K562 (cell line): ENCODE measurements at regions not wholly inside any gene's neighbourhood (a gene's known extent, or its start where the extent isn't known, plus 50 kb on each side); places are given as distances from the start of the nearest gene placed in this dataset.
"Not testable (repeated sequence)": the region's sequence is repeated elsewhere in the genome, so short reads cannot be mapped to it uniquely, and the experiment has no call there.

Experiments used
- ATAC-seq: fragments of 200-7000 bp; cut with Tn5 transposase; 3 replicates; pipeline ENCODE4 v1.9.1; 2020; ENCODE audit warnings: moderate library complexity
- BruUV-seq: library from RNA; stranded (reverse); fragments of 400-500 nt; replicated peaks from 2 replicates; lab custom pipeline; 2021; lab: Mats Ljungman, UMichigan
- CTCF ChIA-PET: fragments of 300-600 bp; formaldehyde crosslinking; extraction: SDS; loops from one replicate; lab custom pipeline; 2021; ENCODE audit warnings: low intra/inter-chr PET ratio; lab: Yijun Ruan, JAX
- POLR2A ChIA-PET: fragments of 300-600, 350-650 bp; sonication (Branson Sonifier 250); formaldehyde crosslinking; extraction: SDS; loops from one replicate; lab custom pipeline; 2021; ENCODE audit warnings: antibody characterized with exemption, inconsistent platforms; lab: Yijun Ruan, JAX
- DNase-seq, 4 experiments: peaks; one replicate each; pipeline versions ENCODE4 v3.0.0 to v3.0.0-alpha.2; 2011 to 2018; ENCODE audit warnings: low spot score in 3 of 4, mixed read lengths in 3 of 4; ENCODE audit errors: extremely low read depth in 1 of 4
- FAIRE-seq: peaks from 2 replicates; lab custom pipeline; 2011; peaks lifted over from hg19 to GRCh38; lab: Jason Lieb, UNC
- H2AFZ ChIP-seq: 2 replicates; pipeline ENCODE4 v1.6.0; 2011; ENCODE audit warnings: low read depth, low read length, control low read depth, inconsistent platforms
- H3K27ac ChIP-seq: fragments of 200-600 bp; 3 replicates; pipeline ENCODE4 v1.8.0; 2011; ENCODE audit warnings: low read depth, mild to moderate bottlenecking, control low read depth, inconsistent platforms, low read length, moderate library complexity, mixed read lengths; ENCODE audit errors: extremely low read depth
- H3K27me3 ChIP-seq, 2 experiments: fragments of 300-600 bp in 1 of 2; 2 replicates in 1 of 2; 3 replicates in 1 of 2; pipeline versions ENCODE4 v1.6.0 to v1.8.0; 2011; ENCODE audit warnings: inconsistent platforms in 2 of 2, low read length in 2 of 2, mild to moderate bottlenecking in 1 of 2, mixed read lengths in 1 of 2, moderate library complexity in 1 of 2; ENCODE audit not compliant: control insufficient read depth in 2 of 2, insufficient read depth in 2 of 2
- H3K36me3 ChIP-seq: fragments of 300-600 bp; 3 replicates; pipeline ENCODE4 v1.8.0; 2011; ENCODE audit warnings: mild to moderate bottlenecking, low read length, inconsistent platforms; ENCODE audit not compliant: control insufficient read depth, insufficient read depth
- H3K4me1 ChIP-seq, 2 experiments: fragments of 200-600 bp in 1 of 2; replicated peaks in 1 of 2; 2 replicates in 1 of 2; 3 replicates in 1 of 2; pipeline versions ENCODE4 v1.5.1 to v1.8.0; 2011; ENCODE audit warnings: inconsistent platforms in 2 of 2, low read length in 2 of 2, mild to moderate bottlenecking in 1 of 2, mixed read lengths in 1 of 2, moderate library complexity in 1 of 2; ENCODE audit not compliant: control insufficient read depth in 2 of 2, insufficient read depth in 2 of 2
- H3K4me2 ChIP-seq: 2 replicates; pipeline ENCODE4 v1.6.1; 2011; ENCODE audit warnings: low read length, control low read depth, inconsistent platforms, mixed read lengths; ENCODE audit not compliant: insufficient read depth
- H3K4me3 ChIP-seq: fragments of 200-600 bp; sonication (generic), shearing (Covaris generic); 2 replicates; pipeline ENCODE4 v1.5.1; 2016; ENCODE audit warnings: control low read depth, inconsistent platforms
- H3K79me2 ChIP-seq: fragments of 200-600 bp; 3 replicates; pipeline ENCODE4 v1.8.0; 2011; ENCODE audit warnings: low read length, inconsistent platforms; ENCODE audit not compliant: control insufficient read depth, insufficient read depth
- H3K9ac ChIP-seq, 2 experiments: 2 replicates each; pipeline versions ENCODE4 v1.6.0 to v1.6.1; 2011; ENCODE audit warnings: low read depth in 2 of 2, low read length in 2 of 2, control low read depth in 1 of 2, inconsistent platforms in 1 of 2, mild to moderate bottlenecking in 1 of 2, mixed read lengths in 1 of 2; ENCODE audit not compliant: insufficient read depth in 1 of 2
- H3K9me1 ChIP-seq: one replicate; pipeline ENCODE4 v1.6.0; 2011; ENCODE audit warnings: inconsistent platforms, mild to moderate bottlenecking, low read length, moderate library complexity; ENCODE audit not compliant: control insufficient read depth, insufficient read depth
- H3K9me3 ChIP-seq: replicated peaks from 2 replicates; pipeline ENCODE4 v1.5.1; 2011; ENCODE audit warnings: low read depth, low read length, inconsistent platforms; ENCODE audit not compliant: control insufficient read depth, insufficient read depth
- H4K20me1 ChIP-seq: replicated peaks from 2 replicates; pipeline ENCODE4 v1.6.1; 2011; ENCODE audit warnings: low read length, inconsistent platforms, mixed read lengths; ENCODE audit not compliant: control insufficient read depth, insufficient read depth
- WGBS: fragments of 100-300 bp; shearing (Covaris generic); methylation state at CpG from one replicate; pipeline ENCODE4 v1.1.6; 2016; ENCODE audit warnings: low coverage, mixed read lengths; ENCODE audit not compliant: insufficient coverage; ENCODE audit errors: missing lambda C conversion rate; 5-methylcytosine and 5-hydroxymethylcytosine counted together
- in situ Hi-C: fragments of 300-500 bp; cut with MboI; formaldehyde crosslinking; loops from 4 replicates; pipeline ENCODE4 v1.15.0; 2018; ENCODE audit warnings: inconsistent platforms, mixed read lengths
- intact Hi-C: fragments of 100-400 bp; cut with micrococcal nuclease; formaldehyde crosslinking; loops from 2 replicates; pipeline ENCODE4 v1.14.2; 2022

DNA sequence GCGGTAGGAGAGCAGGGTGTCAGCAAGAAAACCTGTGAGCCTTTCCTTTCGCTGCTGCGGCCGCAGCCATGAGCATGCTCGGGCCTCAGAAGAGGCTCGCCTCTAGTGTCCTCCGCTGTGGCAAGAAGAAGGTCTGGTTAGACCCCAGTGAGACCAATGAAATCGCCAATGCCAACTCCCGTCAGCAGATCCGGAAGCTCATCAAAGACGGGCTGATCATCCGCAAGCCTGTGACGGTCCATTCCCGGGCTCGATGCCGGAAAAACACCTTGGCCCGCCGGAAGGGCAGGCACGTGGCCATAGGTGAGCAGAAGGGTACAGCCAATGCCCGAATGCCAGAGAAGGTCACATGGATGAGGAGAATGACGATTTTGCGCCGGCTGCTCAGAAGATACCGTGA, 57.8 kb upstream of the N4BP3 start:
- POLR2A ChIA-PET, H3K9ac ChIP-seq, intact Hi-C loops, ATAC-seq, H3K9me3 ChIP-seq, H3K4me3 ChIP-seq, H3K36me3 ChIP-seq, DNase-seq, CTCF ChIA-PET, H3K4me2 ChIP-seq, H3K9me1 ChIP-seq, H3K4me1 ChIP-seq, H2AFZ ChIP-seq, FAIRE-seq, H3K79me2 ChIP-seq, H3K27ac ChIP-seq, BruUV-seq, H4K20me1 ChIP-seq: not testable (repeated sequence)
- WGBS = 19% methylated on average over 22 of the region's 24 CpGs
- H3K27me3 ChIP-seq = peaks cover 28 to 34% of the 10 kb centered on the region in 2 experiments
- in situ Hi-C loops = loop anchor here (25.0 kb wide), 1 partner anchor 443 kb away; the partner anchor contains the start of gene B4GALT7

DNA sequence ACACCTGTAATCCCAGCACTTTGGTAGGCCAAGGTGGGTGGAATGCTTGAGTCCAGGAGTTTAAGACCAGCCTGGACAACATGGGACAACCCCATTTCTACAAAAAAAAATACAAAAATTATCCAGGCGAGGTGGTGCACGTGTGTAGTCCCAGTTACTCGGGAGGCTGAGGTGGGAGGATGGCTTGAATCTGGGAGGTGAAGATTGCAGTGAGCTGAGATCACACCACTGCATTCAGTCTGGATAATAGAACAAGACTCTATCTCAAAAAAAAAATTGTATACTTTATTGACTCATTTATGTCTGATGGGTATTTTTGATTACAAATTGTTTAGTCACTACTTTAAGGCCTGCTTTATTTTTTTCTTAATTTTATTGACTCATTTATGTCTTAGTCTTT, 56.0 kb upstream of the PROP1 start:
- CTCF ChIA-PET, H3K9ac ChIP-seq, H3K27ac ChIP-seq, H3K4me2 ChIP-seq, H3K79me2 ChIP-seq, DNase-seq, H3K4me3 ChIP-seq, H3K9me3 ChIP-seq, POLR2A ChIA-PET, FAIRE-seq, H4K20me1 ChIP-seq, H3K4me1 ChIP-seq, BruUV-seq, H3K9me1 ChIP-seq, H2AFZ ChIP-seq, intact Hi-C loops, H3K36me3 ChIP-seq, ATAC-seq: not testable (repeated sequence)
- WGBS = 3% methylated on average over 3 of the region's 3 CpGs
- H3K27me3 ChIP-seq = peaks cover 15 to 18% of the 10 kb centered on the region in 2 experiments; a peak in 4 of 5 replicates
- in situ Hi-C loops = loop anchor here (25.0 kb wide), 1 partner anchor 440 kb away; the partner anchor contains the start of gene B4GALT7

DNA sequence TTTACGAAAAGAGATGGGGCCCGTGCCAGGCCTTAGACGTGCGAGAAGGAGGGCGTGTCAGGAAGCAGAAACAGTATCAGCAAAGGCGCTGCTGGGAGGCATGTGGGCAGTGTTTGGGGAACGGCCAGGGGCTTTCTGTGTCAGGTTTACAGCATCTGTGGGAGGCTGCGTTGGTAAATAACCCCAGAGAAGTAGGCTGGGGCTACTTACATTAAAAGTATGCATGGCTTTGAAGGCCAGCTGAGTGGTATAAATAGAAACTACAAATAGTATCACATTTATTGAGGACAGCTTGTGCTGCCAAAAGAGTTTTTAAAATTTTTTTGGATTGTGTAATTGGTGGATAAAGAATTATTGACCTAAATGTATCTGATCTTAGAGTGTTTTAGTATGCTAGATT, 54.8 kb upstream of the PROP1 start:
- CTCF ChIA-PET, H2AFZ ChIP-seq, ATAC-seq, H3K9ac ChIP-seq, H3K79me2 ChIP-seq, FAIRE-seq, H3K4me2 ChIP-seq, H3K4me3 ChIP-seq, H3K9me3 ChIP-seq, intact Hi-C loops, H3K9me1 ChIP-seq, BruUV-seq, H3K4me1 ChIP-seq, DNase-seq, H3K36me3 ChIP-seq, H3K27me3 ChIP-seq, POLR2A ChIA-PET, H3K27ac ChIP-seq, H4K20me1 ChIP-seq: not testable (repeated sequence)
- in situ Hi-C loops = loop anchor here (25.0 kb wide), 1 partner anchor 439 kb away; the partner anchor contains the start of gene B4GALT7
- no CpG with 5 or more reads among the region's 8 CpGs for WGBS

DNA sequence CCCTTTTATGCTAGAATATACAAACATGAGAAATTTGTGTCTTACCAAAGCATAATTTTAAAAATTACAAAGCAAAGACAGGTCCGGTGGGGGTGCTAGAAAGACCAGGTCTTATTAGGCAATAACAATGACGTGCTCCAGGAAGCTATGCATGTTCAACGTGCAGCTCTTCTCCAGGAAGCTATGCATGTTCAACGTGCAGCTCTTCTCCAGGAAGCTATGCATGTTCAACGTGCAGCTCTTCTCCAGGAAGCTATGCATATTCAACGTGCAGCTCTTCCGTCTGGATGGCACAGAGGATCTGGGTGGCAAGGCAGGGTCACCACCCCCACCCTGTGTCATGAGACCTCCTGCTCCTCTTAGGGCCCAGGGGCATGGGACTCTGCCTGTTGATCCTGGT, 51.9 kb upstream of the PROP1 start:
- BruUV-seq, POLR2A ChIA-PET, H3K27ac ChIP-seq, H2AFZ ChIP-seq, H3K4me2 ChIP-seq, H3K79me2 ChIP-seq, H3K4me1 ChIP-seq, H4K20me1 ChIP-seq, intact Hi-C loops, in situ Hi-C loops, DNase-seq, ATAC-seq, FAIRE-seq, H3K9me3 ChIP-seq, H3K9me1 ChIP-seq, H3K27me3 ChIP-seq, H3K4me3 ChIP-seq, H3K36me3 ChIP-seq, H3K9ac ChIP-seq, CTCF ChIA-PET: not testable (repeated sequence)
- WGBS = 0% methylated on average over 1 of the region's 7 CpGs
